K562 (cell line): ENCODE measurements at regions not wholly inside any gene's neighbourhood (a gene's known extent, or its start where the extent isn't known, plus 50 kb on each side); places are given as distances from the start of the nearest gene placed in this dataset.

Experiments
- ATAC-seq: fragments of 200-7000 bp; cut with Tn5 transposase; 3 replicates; pipeline ENCODE4 v1.9.1; 2020; ENCODE audit warnings: moderate library complexity
- BruUV-seq: library from RNA; stranded (reverse); fragments of 400-500 nt; replicated peaks from 2 replicates; lab custom pipeline; 2021; lab: Mats Ljungman, UMichigan
- CTCF ChIA-PET: fragments of 300-600 bp; formaldehyde crosslinking; extraction: SDS; loops from one replicate; lab custom pipeline; 2021; ENCODE audit warnings: low intra/inter-chr PET ratio; lab: Yijun Ruan, JAX
- POLR2A ChIA-PET: fragments of 300-600, 350-650 bp; sonication (Branson Sonifier 250); formaldehyde crosslinking; extraction: SDS; loops from one replicate; lab custom pipeline; 2021; ENCODE audit warnings: antibody characterized with exemption, inconsistent platforms; lab: Yijun Ruan, JAX
- DNase-seq, 4 experiments: peaks; one replicate each; pipeline versions ENCODE4 v3.0.0 to v3.0.0-alpha.2; 2011 to 2018; ENCODE audit warnings: low spot score in 3 of 4, mixed read lengths in 3 of 4; ENCODE audit errors: extremely low read depth in 1 of 4
- FAIRE-seq: peaks from 2 replicates; lab custom pipeline; 2011; peaks lifted over from hg19 to GRCh38; lab: Jason Lieb, UNC
- H2AFZ ChIP-seq: 2 replicates; pipeline ENCODE4 v1.6.0; 2011; ENCODE audit warnings: low read depth, low read length, control low read depth, inconsistent platforms
- H3K27ac ChIP-seq: fragments of 200-600 bp; 3 replicates; pipeline ENCODE4 v1.8.0; 2011; ENCODE audit warnings: low read depth, mild to moderate bottlenecking, control low read depth, inconsistent platforms, low read length, moderate library complexity, mixed read lengths; ENCODE audit errors: extremely low read depth
- H3K27me3 ChIP-seq, 2 experiments: fragments of 300-600 bp in 1 of 2; 2 replicates in 1 of 2; 3 replicates in 1 of 2; pipeline versions ENCODE4 v1.6.0 to v1.8.0; 2011; ENCODE audit warnings: inconsistent platforms in 2 of 2, low read length in 2 of 2, mild to moderate bottlenecking in 1 of 2, mixed read lengths in 1 of 2, moderate library complexity in 1 of 2; ENCODE audit not compliant: control insufficient read depth in 2 of 2, insufficient read depth in 2 of 2
- H3K36me3 ChIP-seq: fragments of 300-600 bp; 3 replicates; pipeline ENCODE4 v1.8.0; 2011; ENCODE audit warnings: mild to moderate bottlenecking, low read length, inconsistent platforms; ENCODE audit not compliant: control insufficient read depth, insufficient read depth
- H3K4me1 ChIP-seq, 2 experiments: fragments of 200-600 bp in 1 of 2; replicated peaks in 1 of 2; 2 replicates in 1 of 2; 3 replicates in 1 of 2; pipeline versions ENCODE4 v1.5.1 to v1.8.0; 2011; ENCODE audit warnings: inconsistent platforms in 2 of 2, low read length in 2 of 2, mild to moderate bottlenecking in 1 of 2, mixed read lengths in 1 of 2, moderate library complexity in 1 of 2; ENCODE audit not compliant: control insufficient read depth in 2 of 2, insufficient read depth in 2 of 2
- H3K4me2 ChIP-seq: 2 replicates; pipeline ENCODE4 v1.6.1; 2011; ENCODE audit warnings: low read length, control low read depth, inconsistent platforms, mixed read lengths; ENCODE audit not compliant: insufficient read depth
- H3K4me3 ChIP-seq: fragments of 200-600 bp; sonication (generic), shearing (Covaris generic); 2 replicates; pipeline ENCODE4 v1.5.1; 2016; ENCODE audit warnings: control low read depth, inconsistent platforms
- H3K79me2 ChIP-seq: fragments of 200-600 bp; 3 replicates; pipeline ENCODE4 v1.8.0; 2011; ENCODE audit warnings: low read length, inconsistent platforms; ENCODE audit not compliant: control insufficient read depth, insufficient read depth
- H3K9ac ChIP-seq, 2 experiments: 2 replicates each; pipeline versions ENCODE4 v1.6.0 to v1.6.1; 2011; ENCODE audit warnings: low read depth in 2 of 2, low read length in 2 of 2, control low read depth in 1 of 2, inconsistent platforms in 1 of 2, mild to moderate bottlenecking in 1 of 2, mixed read lengths in 1 of 2; ENCODE audit not compliant: insufficient read depth in 1 of 2
- H3K9me1 ChIP-seq: one replicate; pipeline ENCODE4 v1.6.0; 2011; ENCODE audit warnings: inconsistent platforms, mild to moderate bottlenecking, low read length, moderate library complexity; ENCODE audit not compliant: control insufficient read depth, insufficient read depth
- H3K9me3 ChIP-seq: replicated peaks from 2 replicates; pipeline ENCODE4 v1.5.1; 2011; ENCODE audit warnings: low read depth, low read length, inconsistent platforms; ENCODE audit not compliant: control insufficient read depth, insufficient read depth
- H4K20me1 ChIP-seq: replicated peaks from 2 replicates; pipeline ENCODE4 v1.6.1; 2011; ENCODE audit warnings: low read length, inconsistent platforms, mixed read lengths; ENCODE audit not compliant: control insufficient read depth, insufficient read depth
- KLF10 ChIP-seq: fragments of 250-450 bp; sonication (Bioruptor Pico); IDR thresholded peaks from 2 replicates; pipeline ENCODE4 v1.6.1; 2021; ENCODE audit warnings: matching md5 sums
- MGA ChIP-seq: fragments of 450-650 bp; IDR thresholded peaks from 2 replicates; pipeline ENCODE4 v1.6.1; 2016; ENCODE audit warnings: mild to moderate bottlenecking, moderate library complexity
- PBX2 ChIP-seq, 2 experiments: IDR thresholded peaks in 1 of 2; conservative IDR thresholded peaks in 1 of 2; 2 replicates each; pipeline ENCODE4 v1.6.1; 2016; ENCODE audit warnings: low read depth in 2 of 2, mild to moderate bottlenecking in 1 of 2, missing compliant biosample characterization in 1 of 2, missing genetic modification characterization in 1 of 2, moderate library complexity in 1 of 2
- SAP30 ChIP-seq: fragments of 200-600 bp; sonication (generic); IDR thresholded peaks from 2 replicates; pipeline ENCODE4 v1.6.1; 2012; ENCODE audit warnings: borderline replicate concordance, low read depth, mild to moderate bottlenecking, moderate library complexity, low read length, control low read depth, inconsistent platforms; ENCODE audit not compliant: insufficient read depth, poor library complexity, severe bottlenecking
- ZNF324 ChIP-seq: fragments of 250-450 bp; sonication (Bioruptor Pico); IDR thresholded peaks from 2 replicates; pipeline ENCODE4 v1.4.0; 2020; ENCODE audit warnings: mild to moderate bottlenecking
- WGBS: fragments of 100-300 bp; shearing (Covaris generic); methylation state at CpG from one replicate; pipeline ENCODE4 v1.1.6; 2016; ENCODE audit warnings: low coverage, mixed read lengths; ENCODE audit not compliant: insufficient coverage; ENCODE audit errors: missing lambda C conversion rate; 5-methylcytosine and 5-hydroxymethylcytosine counted together
- in situ Hi-C: fragments of 300-500 bp; cut with MboI; formaldehyde crosslinking; loops from 4 replicates; pipeline ENCODE4 v1.15.0; 2018; ENCODE audit warnings: inconsistent platforms, mixed read lengths
- intact Hi-C: fragments of 100-400 bp; cut with micrococcal nuclease; formaldehyde crosslinking; loops from 2 replicates; pipeline ENCODE4 v1.14.2; 2022

GRCh38 chr12:116381744-116382685, 104.5 kb upstream of the MED13L start:
- Histone ChIP-seq H3K36me3 (no peaks in the 10 kb centered on the region), H3K27ac (peak overlapping the region; percentile 29; the same call in 1 of the 3 replicates), H3K4me2 (no peak overlapping the region), H3K9me3 (0 out of 2 replicates have a peak, but pooled peaks cover 4% of the 10 kb centered on the region), H4K20me1 (no peaks in the 10 kb centered on the region), H3K4me1 (peaks cover 46 to 47% of the 10 kb centered on the region in 2 experiments), H3K4me3 (no peak overlapping the region), H3K9ac (peak overlapping the region in 1 of 2 experiments; percentile 49; a peak in 1 of 4 replicates), H2AFZ (peak overlapping the region; percentile 80), H3K27me3 (no peaks in the 10 kb centered on the region), H3K79me2 (no peaks in the 10 kb centered on the region), H3K9me1 (no peaks in the 10 kb centered on the region)
- 58% methylated on average over 13 of the region's 17 CpGs for WGBS
- no peak for ATAC-seq
- intact Hi-C loops (no loop called here), in situ Hi-C loops (no loop called here)
- CTCF ChIA-PET = no interaction called here
- POLR2A ChIA-PET = no interaction called here
- no peak for FAIRE-seq
- no peak for DNase-seq
- BruUV-seq = no TSS peak
- no peak for TF ChIP-seq PBX2 (CRISPR knock-in tag; IDR thresholded peaks at IDR 0.05; ENCODE audit: low read depth)
- no peak for TF ChIP-seq PBX2 (tag; conservative IDR thresholded peaks at IDR 0.05; ENCODE audit: low read depth)
- TF ChIP-seq ZNF324 (CRISPR knock-in tag) = no peak
- TF ChIP-seq KLF10 (CRISPR knock-in tag) = no peak
- TF ChIP-seq SAP30 = no peak
- no peak for TF ChIP-seq MGA
